MM.1S (cell line): ENCODE measurements at regions not wholly inside any gene's neighbourhood (a gene's known extent, or its start where the extent isn't known, plus 50 kb on each side); places are given as distances from the start of the nearest gene placed in this dataset.

Experiments used
- DNase-seq: peaks from one replicate; pipeline ENCODE4 v3.0.0-alpha.2; 2015
- H2AFZ ChIP-seq: fragments of 300-600 bp; sonication (generic); 2 replicates; pipeline ENCODE4 v1.6.0; 2016; ENCODE audit warnings: antibody characterized with exemption, low read length
- H3F3A ChIP-seq: fragments of 300-600 bp; sonication (generic); 2 replicates; pipeline ENCODE4 v1.6.1; 2016; ENCODE audit warnings: mild to moderate bottlenecking, antibody characterized with exemption, low read length, moderate library complexity, mixed read lengths; ENCODE audit not compliant: insufficient read depth
- H3K27ac ChIP-seq: fragments of 300-600 bp; sonication (generic); 2 replicates; pipeline ENCODE4 v1.5.1; 2016; ENCODE audit warnings: mild to moderate bottlenecking, low read length
- H3K27me3 ChIP-seq: fragments of 300-600 bp; sonication (generic); replicated peaks from 2 replicates; pipeline ENCODE4 v1.6.0; 2016; ENCODE audit warnings: low read length; ENCODE audit not compliant: insufficient read depth
- H3K36me3 ChIP-seq: fragments of 300-600 bp; sonication (generic); replicated peaks from 2 replicates; pipeline ENCODE4 v1.6.1; 2016; ENCODE audit warnings: mild to moderate bottlenecking, low read length, mixed read lengths; ENCODE audit not compliant: insufficient read depth
- H3K4me1 ChIP-seq: fragments of 300-600 bp; sonication (generic); 2 replicates; pipeline ENCODE4 v1.6.1; 2016; ENCODE audit warnings: low read length, mixed read lengths
- H3K4me2 ChIP-seq: fragments of 300-600 bp; sonication (generic); 2 replicates; pipeline ENCODE4 v1.6.0; 2016; ENCODE audit warnings: low read depth, low read length
- H3K4me3 ChIP-seq: fragments of 300-600 bp; sonication (generic); 2 replicates; pipeline ENCODE4 v1.5.1; 2016; ENCODE audit warnings: low read length, mixed read lengths
- H3K79me2 ChIP-seq: fragments of 300-600 bp; sonication (generic); 2 replicates; pipeline ENCODE4 v1.6.1; 2016; ENCODE audit warnings: mixed run types, low read length, mixed read lengths
- H3K9ac ChIP-seq: fragments of 300-600 bp; sonication (generic); 2 replicates; pipeline ENCODE4 v1.6.1; 2016; ENCODE audit warnings: low read length, mixed read lengths
- H3K9me2 ChIP-seq: fragments of 300-600 bp; sonication (generic); replicated peaks from 2 replicates; pipeline ENCODE4 v1.6.1; 2016; ENCODE audit warnings: mild to moderate bottlenecking, low read length, mixed read lengths; ENCODE audit not compliant: insufficient read depth
- H3K9me3 ChIP-seq: fragments of 300-600 bp; sonication (generic); replicated peaks from 2 replicates; pipeline ENCODE4 v1.6.1; 2016; ENCODE audit warnings: mild to moderate bottlenecking, low read length, mixed read lengths; ENCODE audit not compliant: insufficient read depth
- H4K20me1 ChIP-seq: fragments of 300-600 bp; sonication (generic); 2 replicates; pipeline ENCODE4 v1.6.1; 2016; ENCODE audit warnings: mild to moderate bottlenecking, low read length, moderate library complexity, mixed read lengths; ENCODE audit not compliant: insufficient read depth
- CTCF ChIP-seq: fragments of 300-600 bp; sonication (generic); IDR thresholded peaks from 2 replicates; pipeline ENCODE4 v1.5.1; 2016; ENCODE audit warnings: antibody characterized with exemption, low read length, mixed read lengths
- EZH2 ChIP-seq: fragments of 300-600 bp; sonication (generic); optimal IDR thresholded peaks from 2 replicates; pipeline ENCODE3; 2017; ENCODE audit warnings: low read depth, mild to moderate bottlenecking, antibody characterized with exemption, low read length, mixed read lengths
- EZH2phosphoT487 ChIP-seq: fragments of 300-600 bp; sonication (generic); IDR thresholded peaks from 2 replicates; pipeline ENCODE4 v1.6.1; 2018; ENCODE audit warnings: antibody characterized with exemption, low read length

GRCh38 chr5:6900247-6901227 is 187.3 kb downstream of the TENT4A start:
- Histone ChIP-seq H3K27ac (no peak overlapping the region), H4K20me1 (no peaks in the 10 kb centered on the region), H3K4me1 (no peaks in the 10 kb centered on the region), H3K36me3 (no peaks in the 10 kb centered on the region), H3K27me3 (no peaks in the 10 kb centered on the region), H3K4me3 (no peak overlapping the region), H2AFZ (no peak overlapping the region), H3K9ac (no peak overlapping the region), H3K9me3 (no peaks in the 10 kb centered on the region), H3K4me2 (no peak overlapping the region), H3F3A (no peaks in the 10 kb centered on the region), H3K9me2 (no peaks in the 10 kb centered on the region), H3K79me2 (no peaks in the 10 kb centered on the region)
- DNase-seq = no peak
- TF ChIP-seq EZH2 (no peak), CTCF (no peak), EZH2phosphoT487 (no peak)

DNA sequence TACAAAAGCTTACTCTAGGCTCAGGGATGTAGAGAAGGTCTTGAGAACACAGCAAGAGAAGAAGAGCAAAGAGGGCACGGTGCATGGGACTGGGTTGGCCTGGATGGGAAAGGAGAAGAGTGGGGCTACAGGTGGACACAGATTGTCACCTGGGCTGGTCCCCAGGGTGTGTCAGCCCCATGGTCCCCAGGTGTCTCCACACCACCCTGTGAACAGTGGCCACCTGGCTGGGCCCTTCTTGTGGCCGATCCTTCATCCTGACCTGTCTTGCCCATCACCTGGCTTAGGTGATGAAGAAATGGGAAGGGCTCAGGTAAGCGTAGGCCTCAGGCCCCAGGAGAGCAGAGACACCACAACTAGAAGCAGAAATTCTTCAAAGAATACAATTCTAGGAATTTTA is 188.9 kb downstream of the TENT4A start:
- H3K27me3 ChIP-seq = no peaks in the 10 kb centered on the region
- H3K9me3 ChIP-seq = no peaks in the 10 kb centered on the region
- H2AFZ ChIP-seq = no peak overlapping the region
- H3K36me3 ChIP-seq = no peaks in the 10 kb centered on the region
- DNase-seq = no peak
- no peak overlapping the region for H3K4me3 ChIP-seq
- no peak overlapping the region for H3K9ac ChIP-seq
- H4K20me1 ChIP-seq = no peaks in the 10 kb centered on the region
- TF ChIP-seq EZH2phosphoT487 (no peak), EZH2 (no peak), CTCF (no peak)
- H3K79me2 ChIP-seq = no peaks in the 10 kb centered on the region
- no peaks in the 10 kb centered on the region for H3K9me2 ChIP-seq
- H3K27ac ChIP-seq = no peak overlapping the region
- H3F3A ChIP-seq = no peaks in the 10 kb centered on the region
- no peak overlapping the region for H3K4me2 ChIP-seq
- H3K4me1 ChIP-seq = no peaks in the 10 kb centered on the region

DNA sequence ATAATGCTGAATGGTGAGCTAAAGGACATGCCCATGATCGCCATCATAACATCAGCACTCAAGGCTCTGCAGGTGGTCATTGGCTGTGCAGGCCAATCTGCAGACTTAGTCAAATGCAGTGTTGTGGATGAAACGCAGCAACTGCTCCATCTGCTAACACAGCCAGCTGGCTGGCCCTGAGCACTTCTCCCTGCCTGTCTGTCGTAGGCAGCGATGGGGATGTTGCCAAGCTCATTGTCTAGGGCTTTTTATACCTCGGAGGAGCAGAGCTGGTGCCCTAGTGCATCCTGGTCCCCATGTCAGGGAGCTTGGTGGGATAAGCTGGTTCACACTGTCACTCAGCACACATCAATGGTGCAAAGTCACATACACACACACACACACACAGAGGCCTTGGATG is 189.4 kb downstream of the TENT4A start:
- Histone ChIP-seq H3K9me2 (no peaks in the 10 kb centered on the region), H4K20me1 (no peaks in the 10 kb centered on the region), H3K9me3 (no peaks in the 10 kb centered on the region), H3K27ac (no peak overlapping the region), H3K4me2 (no peak overlapping the region), H3K9ac (no peak overlapping the region), H3K36me3 (no peaks in the 10 kb centered on the region), H3F3A (no peaks in the 10 kb centered on the region; the same call in 1 of the 2 replicates), H3K27me3 (no peaks in the 10 kb centered on the region), H3K4me3 (no peak overlapping the region), H3K79me2 (no peaks in the 10 kb centered on the region), H2AFZ (no peak overlapping the region), H3K4me1 (no peaks in the 10 kb centered on the region)
- DNase-seq = no peak
- TF ChIP-seq EZH2phosphoT487 (no peak), EZH2 (no peak), CTCF (no peak)
